ENCODE measurements at regions not wholly inside any gene's neighbourhood (a gene's known extent, or its start where the extent isn't known, plus 50 kb on each side); places are given as distances from the start of the nearest gene placed in this dataset.

- TF ChIP-seq CTCF (IDR thresholded peaks at IDR 0.05) (no peak), POLR2A (IDR thresholded peaks at IDR 0.05) (no peak)
These were observed 312.4 kb downstream of the KCNJ3 start for GRCh38 chr2:155010925-155011324.

Measured in testis (tissue), 2 donors.